PC-9 (cell line): ENCODE measurements at regions not wholly inside any gene's neighbourhood (a gene's known extent, or its start where the extent isn't known, plus 50 kb on each side); places are given as distances from the start of the nearest gene placed in this dataset.

Source experiments
- BruUV-seq: library from RNA; stranded (reverse); fragments of 400-500 nt; replicated peaks from 2 replicates; lab custom pipeline; 2021; lab: Mats Ljungman, UMichigan
- CTCF ChIA-PET: fragments of 300-600 bp; sonication (Branson Sonifier 250); formaldehyde crosslinking; loops from one replicate; lab custom pipeline; 2022; ENCODE audit warnings: antibody characterized with exemption; lab: Charles Lee
- POLR2A ChIA-PET: fragments of 300-600 bp; sonication (Branson Sonifier 250); formaldehyde crosslinking; loops from one replicate; lab custom pipeline; 2022; ENCODE audit warnings: antibody characterized with exemption; ENCODE audit not compliant: unreplicated experiment; lab: Charles Lee
- DNase-seq, 2 experiments: peaks; one replicate each; pipeline versions ENCODE4 v3.0.0 to v3.0.0-alpha.2; 2015 to 2022; ENCODE audit warnings: mixed read lengths in 1 of 2
- H2AFZ ChIP-seq: fragments of 200-600 bp; sonication (generic); 2 replicates; pipeline ENCODE4 v1.8.1; 2017; ENCODE audit warnings: antibody characterized with exemption
- H3F3A ChIP-seq: fragments of 200-600 bp; sonication (generic); 2 replicates; pipeline ENCODE4 v1.8.1; 2017; ENCODE audit warnings: antibody characterized with exemption, mild to moderate bottlenecking, low read depth; ENCODE audit not compliant: insufficient read depth
- H3K27ac ChIP-seq: fragments of 200-600 bp; sonication (generic); 2 replicates; pipeline ENCODE4 v1.6.1; 2016; ENCODE audit warnings: mixed run types
- H3K27me3 ChIP-seq: fragments of 200-600 bp; sonication (generic); 2 replicates; pipeline ENCODE4 v1.6.1; 2016; ENCODE audit warnings: low read depth, mixed run types; ENCODE audit not compliant: insufficient read depth
- H3K36me3 ChIP-seq: fragments of 200-600 bp; sonication (generic); 2 replicates; pipeline ENCODE4 v1.6.1; 2016; ENCODE audit warnings: low read depth, mixed run types
- H3K4me1 ChIP-seq: fragments of 200-600 bp; sonication (generic); replicated peaks from 2 replicates; pipeline ENCODE4 v1.6.1; 2016; ENCODE audit warnings: mixed run types; ENCODE audit not compliant: insufficient read depth
- H3K4me2 ChIP-seq: fragments of 200-600 bp; sonication (generic); 2 replicates; pipeline ENCODE4 v1.6.1; 2017; ENCODE audit warnings: mixed run types
- H3K4me3 ChIP-seq: fragments of 200-600 bp; sonication (generic); 2 replicates; pipeline ENCODE4 v1.6.1; 2016; ENCODE audit warnings: mixed run types
- H3K79me2 ChIP-seq: fragments of 200-600 bp; sonication (generic); 2 replicates; pipeline ENCODE4 v1.6.1; 2017; ENCODE audit warnings: low read depth, mixed run types
- H3K9me2 ChIP-seq: fragments of 200-600 bp; sonication (generic); 2 replicates; pipeline ENCODE4 v1.8.1; 2017; ENCODE audit warnings: mild to moderate bottlenecking; ENCODE audit not compliant: insufficient read depth
- H3K9me3 ChIP-seq: fragments of 200-600 bp; sonication (generic); 2 replicates; pipeline ENCODE4 v1.8.1; 2016; ENCODE audit warnings: low read depth; ENCODE audit not compliant: insufficient read depth
- H4K20me1 ChIP-seq: fragments of 200-600 bp; sonication (generic); 2 replicates; pipeline ENCODE4 v1.8.1; 2017; ENCODE audit not compliant: insufficient read depth
- CTCF ChIP-seq: fragments of 200-600 bp; sonication (generic); conservative IDR thresholded peaks from 2 replicates; pipeline ENCODE4 v1.6.1; 2017; ENCODE audit warnings: mixed run types, antibody characterized with exemption, mild to moderate bottlenecking, moderate library complexity
- EZH2 ChIP-seq: fragments of 200-600 bp; sonication (generic); IDR thresholded peaks from 2 replicates; pipeline ENCODE4 v1.8.0; 2017; ENCODE audit warnings: antibody characterized with exemption, low read depth
- intact Hi-C: fragments of 100-400 bp; cut with micrococcal nuclease; formaldehyde crosslinking; loops from one replicate; pipeline ENCODE4 v1.10.0; 2022; ENCODE audit not compliant: unreplicated experiment

GRCh38 chr13:44075113-44075512, 195.4 kb downstream of the LACC1 start:
- BruUV-seq: no TSS peak
- no peaks in the 10 kb centered on the region for H3K4me1 ChIP-seq
- H2AFZ ChIP-seq: no peak overlapping the region
- H3K36me3 ChIP-seq: no peaks in the 10 kb centered on the region
- H3K4me2 ChIP-seq: no peak overlapping the region
- H3F3A ChIP-seq: no peaks in the 10 kb centered on the region
- intact Hi-C loops: no loop called here
- H3K4me3 ChIP-seq: no peak overlapping the region
- H3K27ac ChIP-seq: no peak overlapping the region
- no peaks in the 10 kb centered on the region for H3K9me2 ChIP-seq
- ChIA-PET POLR2A (no interaction called here), CTCF (no interaction called here)
- TF ChIP-seq EZH2 (no peak), CTCF (no peak)
- H3K9me3 ChIP-seq: no peaks in the 10 kb centered on the region; the same call in 1 of the 2 replicates
- no peak for DNase-seq
- no peaks in the 10 kb centered on the region for H4K20me1 ChIP-seq
- H3K79me2 ChIP-seq: no peaks in the 10 kb centered on the region
- H3K27me3 ChIP-seq: no peaks in the 10 kb centered on the region

DNA sequence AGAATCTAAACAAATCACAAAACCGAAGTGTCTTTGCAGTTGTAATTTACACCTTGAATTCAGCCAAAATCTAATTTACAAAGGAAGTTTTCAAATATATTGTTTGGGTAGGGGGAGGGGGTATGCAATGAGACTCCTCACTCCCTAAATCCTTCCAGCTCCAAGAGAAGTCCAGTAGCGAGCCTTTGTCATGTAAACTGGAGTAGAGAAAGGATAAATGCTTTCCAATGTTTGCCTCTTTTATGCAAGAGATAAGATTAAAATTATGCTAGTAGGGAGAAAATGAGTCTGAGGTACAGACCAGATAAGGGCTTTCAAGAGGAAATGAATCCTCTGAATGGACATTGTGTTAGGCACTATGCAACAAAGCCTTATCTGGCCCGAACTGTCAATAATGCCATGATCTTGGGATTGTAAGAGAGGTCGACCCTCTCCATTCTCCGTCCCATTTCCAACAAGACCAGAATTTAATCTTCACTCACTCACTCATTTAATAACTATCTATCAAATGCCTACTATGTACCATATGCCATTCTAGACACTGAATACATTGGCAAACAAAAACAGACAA, 199.2 kb downstream of the LACC1 start:
- Histone ChIP-seq H3K36me3 (no peaks in the 10 kb centered on the region), H4K20me1 (no peaks in the 10 kb centered on the region), H3K9me3 (no peaks in the 10 kb centered on the region), H3K4me3 (no peak overlapping the region), H2AFZ (no peak overlapping the region), H3F3A (no peaks in the 10 kb centered on the region), H3K79me2 (no peaks in the 10 kb centered on the region), H3K9me2 (no peaks in the 10 kb centered on the region), H3K4me1 (no peaks in the 10 kb centered on the region), H3K27me3 (no peaks in the 10 kb centered on the region), H3K27ac (no peak overlapping the region), H3K4me2 (no peak overlapping the region)
- no TSS peak for BruUV-seq
- DNase-seq: no peak
- TF ChIP-seq CTCF (no peak), EZH2 (no peak)
- ChIA-PET POLR2A (no interaction called here), CTCF (no interaction called here)
- intact Hi-C loops: no loop called here

DNA sequence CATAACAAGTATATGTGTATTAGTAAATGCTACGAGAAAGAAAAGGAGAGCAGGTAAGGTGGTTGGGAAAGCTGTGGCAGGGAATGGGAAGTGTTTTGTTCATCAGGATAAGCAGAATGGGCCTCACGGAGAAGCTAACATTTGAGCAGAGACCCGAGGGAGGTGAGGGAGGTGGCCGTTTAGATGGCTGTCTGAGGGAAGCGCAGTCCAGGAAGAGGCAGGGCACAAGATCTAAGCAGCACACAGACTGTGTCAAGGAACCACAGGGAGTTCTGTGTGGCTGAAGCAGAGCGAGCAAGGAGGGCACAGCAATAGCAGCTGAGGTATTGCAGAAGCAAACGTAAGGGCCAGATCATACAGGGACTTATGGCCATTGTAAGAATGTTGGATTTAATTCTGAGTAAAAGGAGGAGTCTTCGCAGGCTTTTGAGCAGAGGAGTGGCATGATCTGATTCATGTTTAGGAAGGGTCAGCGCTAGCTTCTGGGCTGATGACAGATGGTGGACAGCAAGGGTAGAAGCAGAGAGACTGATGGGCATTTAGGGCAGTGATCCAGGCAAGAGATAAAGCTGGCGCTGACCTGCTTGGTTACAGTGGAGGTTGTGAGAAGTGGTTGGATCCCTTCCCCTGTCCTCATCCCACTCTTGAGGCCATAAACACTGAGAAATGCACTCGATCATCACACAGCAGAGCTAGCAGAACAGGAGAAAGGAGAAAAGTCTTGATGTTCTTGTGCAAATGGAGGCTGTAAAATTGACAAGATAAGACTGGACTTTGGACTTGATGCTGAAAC, 199.9 kb downstream of the LACC1 start:
- H3K4me2 ChIP-seq: no peak overlapping the region
- intact Hi-C loops: no loop called here
- no peaks in the 10 kb centered on the region for H3K36me3 ChIP-seq
- H3K4me3 ChIP-seq: no peak overlapping the region
- H2AFZ ChIP-seq: no peak overlapping the region
- no peak overlapping the region for H3K27ac ChIP-seq
- DNase-seq: no peak
- no peaks in the 10 kb centered on the region for H3K27me3 ChIP-seq
- H4K20me1 ChIP-seq: no peaks in the 10 kb centered on the region
- no peaks in the 10 kb centered on the region for H3K9me2 ChIP-seq
- no peaks in the 10 kb centered on the region for H3F3A ChIP-seq
- ChIA-PET CTCF (no interaction called here), POLR2A (no interaction called here)
- no TSS peak for BruUV-seq
- H3K79me2 ChIP-seq: no peaks in the 10 kb centered on the region
- H3K9me3 ChIP-seq: no peaks in the 10 kb centered on the region
- TF ChIP-seq CTCF (no peak), EZH2 (no peak)
- no peaks in the 10 kb centered on the region for H3K4me1 ChIP-seq
